ENCODE measurements at regions not wholly inside any gene's neighbourhood (a gene's known extent, or its start where the extent isn't known, plus 50 kb on each side); places are given as distances from the start of the nearest gene placed in this dataset.

- TF ChIP-seq POLR2A (IDR thresholded peaks at IDR 0.05) (no peak), CTCF (IDR thresholded peaks at IDR 0.05) (no peak)
Observed at GRCh38 chr7:135843214-135843613, 94.6 kb upstream of the FAM180A start.

Data from lower leg skin (tissue), 3 donors.